ENCODE measurements at regions not wholly inside any gene's neighbourhood (a gene's known extent, or its start where the extent isn't known, plus 50 kb on each side); places are given as distances from the start of the nearest gene placed in this dataset.

DNA sequence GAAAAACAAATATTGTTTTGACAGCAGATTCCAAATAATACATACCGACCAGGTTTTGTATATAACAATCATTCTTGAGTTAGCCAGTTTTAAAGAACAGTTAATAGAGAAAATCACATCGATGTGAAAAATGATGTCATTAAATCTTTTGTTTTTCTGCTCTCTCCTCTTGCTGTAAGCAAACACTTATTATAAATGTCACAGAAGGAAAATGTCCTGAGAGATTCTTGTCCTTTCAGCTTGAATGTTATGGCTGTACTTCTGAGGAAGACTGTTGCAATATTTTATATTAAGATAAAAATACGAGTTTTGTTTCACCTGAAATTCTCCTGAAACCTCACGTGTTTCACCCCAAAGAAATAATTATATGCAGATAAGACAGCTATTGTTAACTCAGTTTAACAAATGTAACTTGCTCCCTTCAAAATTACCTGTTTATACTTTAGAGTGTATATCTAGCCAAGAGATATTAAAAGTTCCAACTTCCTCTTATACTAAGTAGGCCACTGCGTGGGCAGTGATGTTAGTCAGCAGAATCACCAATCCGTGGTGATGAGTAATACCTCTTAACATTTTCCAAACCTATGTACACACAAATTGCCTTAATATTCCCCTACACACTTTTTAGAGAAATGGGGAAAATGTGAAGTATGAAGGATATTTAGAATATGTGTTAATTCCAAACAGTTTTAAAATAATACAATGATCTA, 1111.4 kb upstream of the CITED2 start:
- TF ChIP-seq, protein P1, sequence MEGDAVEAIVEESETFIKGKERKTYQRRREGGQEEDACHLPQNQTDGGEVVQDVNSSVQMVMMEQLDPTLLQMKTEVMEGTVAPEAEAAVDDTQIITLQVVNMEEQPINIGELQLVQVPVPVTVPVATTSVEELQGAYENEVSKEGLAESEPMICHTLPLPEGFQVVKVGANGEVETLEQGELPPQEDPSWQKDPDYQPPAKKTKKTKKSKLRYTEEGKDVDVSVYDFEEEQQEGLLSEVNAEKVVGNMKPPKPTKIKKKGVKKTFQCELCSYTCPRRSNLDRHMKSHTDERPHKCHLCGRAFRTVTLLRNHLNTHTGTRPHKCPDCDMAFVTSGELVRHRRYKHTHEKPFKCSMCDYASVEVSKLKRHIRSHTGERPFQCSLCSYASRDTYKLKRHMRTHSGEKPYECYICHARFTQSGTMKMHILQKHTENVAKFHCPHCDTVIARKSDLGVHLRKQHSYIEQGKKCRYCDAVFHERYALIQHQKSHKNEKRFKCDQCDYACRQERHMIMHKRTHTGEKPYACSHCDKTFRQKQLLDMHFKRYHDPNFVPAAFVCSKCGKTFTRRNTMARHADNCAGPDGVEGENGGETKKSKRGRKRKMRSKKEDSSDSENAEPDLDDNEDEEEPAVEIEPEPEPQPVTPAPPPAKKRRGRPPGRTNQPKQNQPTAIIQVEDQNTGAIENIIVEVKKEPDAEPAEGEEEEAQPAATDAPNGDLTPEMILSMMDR (IDR thresholded peaks at IDR 0.05): no peak
- peak; percentile 71 to 96 for ATAC-seq
- no peaks in the 10 kb centered on the region for H3K27me3 ChIP-seq (ENCODE audit: low read depth)
- no peak overlapping the region for H3K27ac ChIP-seq
- H3K4me1 ChIP-seq: no peaks in the 10 kb centered on the region
- H3K36me3 ChIP-seq: no peaks in the 10 kb centered on the region
- peaks cover 6% of the 10 kb centered on the region for H3K9me3 ChIP-seq
- intact Hi-C loops (cut with DNase I): no loop called here
- no peak overlapping the region for H3K4me3 ChIP-seq
- peak; percentile 66 for DNase-seq

DNA sequence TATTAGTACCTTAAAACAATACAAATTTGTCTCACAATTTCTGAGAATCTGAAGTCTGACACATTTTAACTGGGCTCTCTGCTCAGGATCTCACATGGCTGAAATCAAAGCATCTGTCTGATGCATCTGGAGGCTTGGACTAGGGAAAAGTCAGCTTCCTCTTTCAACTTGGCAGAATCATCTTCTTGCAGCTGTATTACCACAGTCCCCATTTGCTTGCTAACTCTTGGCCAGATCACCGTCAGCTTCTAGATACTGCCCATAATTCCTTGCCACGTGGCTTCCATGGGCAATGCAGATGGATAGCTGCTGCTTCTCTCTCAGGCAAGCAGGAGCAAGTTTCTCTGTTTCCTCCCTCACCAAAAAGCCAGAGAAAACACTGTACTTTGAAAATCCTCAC, 1106.4 kb upstream of the CITED2 start:
- Histone ChIP-seq H3K4me1 (no peaks in the 10 kb centered on the region), H3K36me3 (no peaks in the 10 kb centered on the region), H3K27ac (no peak overlapping the region), H3K9me3 (no peaks in the 10 kb centered on the region), H3K4me3 (no peak overlapping the region), H3K27me3 (ENCODE audit: low read depth) (no peaks in the 10 kb centered on the region)
- TF ChIP-seq, protein P1 (IDR thresholded peaks at IDR 0.05): no peak
- DNase-seq (no peak), ATAC-seq (peak; percentile 41 to 71)
- intact Hi-C loops (cut with DNase I): no loop called here

DNA sequence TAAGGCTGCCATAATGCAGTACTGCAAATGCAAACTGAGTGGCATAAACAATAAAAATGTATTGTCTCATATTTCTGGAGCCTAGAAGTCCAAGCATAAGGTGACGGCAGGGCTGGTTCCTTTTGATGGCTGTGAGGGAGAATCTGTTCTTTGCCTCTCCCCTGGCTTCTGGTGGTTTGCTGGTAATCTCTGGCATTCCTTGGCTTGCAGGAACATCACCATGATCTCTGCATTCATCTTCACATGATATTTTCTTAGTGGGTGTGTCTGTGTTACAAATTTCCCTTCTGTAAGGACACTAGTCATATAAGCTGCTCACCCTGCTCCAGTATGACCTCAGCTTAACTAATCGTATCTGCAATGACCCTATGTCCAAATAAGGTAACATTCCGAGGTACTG, 1104.2 kb upstream of the CITED2 start:
- Histone ChIP-seq H3K9me3 (no peaks in the 10 kb centered on the region), H3K4me1 (no peaks in the 10 kb centered on the region), H3K27ac (no peak overlapping the region), H3K27me3 (ENCODE audit: low read depth) (no peaks in the 10 kb centered on the region), H3K36me3 (no peaks in the 10 kb centered on the region), H3K4me3 (no peak overlapping the region)
- DNase-seq (no peak), ATAC-seq (no peak)
- TF ChIP-seq, protein P1 (IDR thresholded peaks at IDR 0.05): no peak
- intact Hi-C loops (cut with DNase I): no loop called here

DNA sequence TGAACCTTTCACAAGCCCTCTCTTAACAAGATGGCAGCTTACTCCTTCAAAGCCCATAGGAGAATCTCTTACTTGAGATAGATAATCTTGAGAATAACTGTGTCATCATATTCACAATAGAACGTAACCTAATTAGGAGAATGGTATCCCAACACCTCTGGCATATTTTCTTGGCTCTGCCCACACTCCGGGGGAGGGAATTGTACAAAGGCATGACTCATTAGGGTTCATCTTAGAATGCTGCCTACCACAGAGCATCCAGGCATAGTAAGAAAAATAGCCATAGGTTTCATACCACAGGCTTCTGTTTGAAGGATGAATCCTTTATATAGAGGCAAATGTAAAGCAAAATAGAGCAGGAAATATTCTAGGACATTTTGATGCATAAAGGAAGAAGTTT, 1100.6 kb upstream of the CITED2 start:
- no peak overlapping the region for H3K27ac ChIP-seq
- TF ChIP-seq, protein P1 (IDR thresholded peaks at IDR 0.05): no peak
- no peaks in the 10 kb centered on the region for H3K27me3 ChIP-seq (ENCODE audit: low read depth)
- intact Hi-C loops (cut with DNase I): no loop called here
- DNase-seq (no peak), ATAC-seq (no peak)
- no peaks in the 10 kb centered on the region for H3K36me3 ChIP-seq
- no peaks in the 10 kb centered on the region for H3K4me1 ChIP-seq
- H3K4me3 ChIP-seq: no peak overlapping the region
- H3K9me3 ChIP-seq: no peaks in the 10 kb centered on the region

DNA sequence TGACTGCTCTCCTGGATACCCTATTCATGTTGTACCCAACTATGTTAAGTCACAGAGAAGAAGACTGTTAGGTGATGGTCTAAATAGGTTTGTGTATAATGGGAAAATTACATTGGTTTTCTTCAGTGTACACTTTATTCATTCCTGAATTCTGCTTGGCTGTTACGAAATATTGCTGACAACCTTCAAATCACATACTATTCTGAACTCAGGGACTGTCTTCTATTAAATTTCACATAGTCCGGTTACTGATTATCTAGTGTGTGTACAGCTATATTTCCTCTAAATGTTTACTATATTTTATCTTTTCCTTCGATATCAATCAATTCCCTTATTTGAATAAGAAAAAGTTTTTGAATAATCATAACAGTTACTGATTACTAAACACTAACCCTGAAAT, 1090.3 kb upstream of the CITED2 start:
- intact Hi-C loops (cut with DNase I): no loop called here
- no peak for DNase-seq
- Histone ChIP-seq H3K9me3 (no peaks in the 10 kb centered on the region), H3K4me3 (no peak overlapping the region), H3K4me1 (peaks cover 23% of the 10 kb centered on the region), H3K27me3 (ENCODE audit: low read depth) (no peaks in the 10 kb centered on the region), H3K27ac (no peak overlapping the region), H3K36me3 (no peaks in the 10 kb centered on the region)
- no peak for ATAC-seq
- TF ChIP-seq, protein P1 (IDR thresholded peaks at IDR 0.05): no peak

All from lower lobe of right lung (tissue), 2 donors.